ENCODE measurements at regions not wholly inside any gene's neighbourhood (a gene's known extent, or its start where the extent isn't known, plus 50 kb on each side); places are given as distances from the start of the nearest gene placed in this dataset.

GRCh38 chr2:61774351-61774750, 79.5 kb downstream of the FAM161A start:
- Histone ChIP-seq H3K4me1 (no peaks in the 10 kb centered on the region), H3K4me3 (no peak overlapping the region), H3K36me3 (no peaks in the 10 kb centered on the region), H3K9me3 (no peaks in the 10 kb centered on the region), H3K27me3 (peaks cover 0 to 3% of the 10 kb centered on the region in 2 donors), H3K27ac (no peak overlapping the region)
- intact Hi-C loops (cut with DNase I; ENCODE audit: low total_unique reads): no loop called here
- DNase-seq: no peak
- no peak for TF ChIP-seq CTCF (IDR thresholded peaks at IDR 0.05)

GRCh38 chr2:61771904-61772845, 81.7 kb downstream of the FAM161A start:
- no peaks in the 10 kb centered on the region for H3K4me1 ChIP-seq
- TF ChIP-seq CTCF (IDR thresholded peaks at IDR 0.05): no peak
- no peaks in the 10 kb centered on the region for H3K9me3 ChIP-seq
- no peak for DNase-seq
- intact Hi-C loops (cut with DNase I; ENCODE audit: low total_unique reads): no loop called here
- H3K27me3 ChIP-seq: peaks cover 0 to 3% of the 10 kb centered on the region in 2 donors
- no peak overlapping the region for H3K27ac ChIP-seq
- no peak overlapping the region for H3K4me3 ChIP-seq
- no peaks in the 10 kb centered on the region for H3K36me3 ChIP-seq

- Histone ChIP-seq H3K4me1 (no peaks in the 10 kb centered on the region), H3K9me3 (no peaks in the 10 kb centered on the region), H3K36me3 (no peaks in the 10 kb centered on the region), H3K27ac (no peak overlapping the region), H3K4me3 (no peak overlapping the region), H3K27me3 (peaks cover 0 to 3% of the 10 kb centered on the region in 2 donors)
- DNase-seq: no peak
- intact Hi-C loops (cut with DNase I; ENCODE audit: low total_unique reads): no loop called here
- no peak for TF ChIP-seq CTCF (IDR thresholded peaks at IDR 0.05)
Observed at GRCh38 chr2:61770746-61771145, 83.1 kb downstream of the FAM161A start.

- Histone ChIP-seq H3K4me3 (no peak overlapping the region), H3K27me3 (peaks cover 0 to 3% of the 10 kb centered on the region in 2 donors), H3K27ac (no peak overlapping the region), H3K9me3 (no peaks in the 10 kb centered on the region), H3K4me1 (no peaks in the 10 kb centered on the region), H3K36me3 (no peaks in the 10 kb centered on the region)
- intact Hi-C loops (cut with DNase I; ENCODE audit: low total_unique reads): no loop called here
- DNase-seq: no peak
- TF ChIP-seq CTCF (IDR thresholded peaks at IDR 0.05): no peak
Observed at GRCh38 chr2:61770298-61770697, 83.6 kb downstream of the FAM161A start.

- H3K36me3 ChIP-seq: no peaks in the 10 kb centered on the region
- peaks cover 0 to 3% of the 10 kb centered on the region in 2 donors for H3K27me3 ChIP-seq
- no peak for TF ChIP-seq CTCF (IDR thresholded peaks at IDR 0.05)
- H3K4me1 ChIP-seq: no peaks in the 10 kb centered on the region
- no peak overlapping the region for H3K4me3 ChIP-seq
- H3K27ac ChIP-seq: no peak overlapping the region
- DNase-seq: no peak
- intact Hi-C loops (cut with DNase I; ENCODE audit: low total_unique reads): loop anchor here (5.0 to 10.0 kb wide), 2 partner anchors 72 to 86 kb away; partner anchors contain the start of gene FAM161A
- H3K9me3 ChIP-seq: peaks cover 0 to 4% (median 0%) of the 10 kb centered on the region in 3 donors
Observed at GRCh38 chr2:61769093-61769675, 84.7 kb downstream of the FAM161A start.
